Stimulated activated memory B cell treated with anti-CD40 and anti-IgM and Interleukin-4, amounts not matched to agents 10 μg/mL and 1 μg/mL and 100 μg/mL, for 72 hours (primary cell): ENCODE measurements at regions not wholly inside any gene's neighbourhood (a gene's known extent, or its start where the extent isn't known, plus 50 kb on each side); places are given as distances from the start of the nearest gene placed in this dataset.
A peak's percentile ranks its signal among the peaks of the same experiment; 100 is the strongest.
"Not testable (repeated sequence)": the region's sequence is repeated elsewhere in the genome, so short reads cannot be mapped to it uniquely, and the experiment has no call there.

ENCODE experiments used
- ATAC-seq: fragments of 150-1000 bp; cut with Tn5 transposase; 2 replicates; pipeline ENCODE4 v1.10.0; 2021
- H3K27ac Mint-ChIP-seq: one replicate; pipeline ENCODE4 v1.8.0; 2022; ENCODE audit warnings: mild to moderate bottlenecking, mixed read lengths
- H3K27me3 Mint-ChIP-seq: one replicate; pipeline ENCODE4 v1.8.0; 2022; ENCODE audit warnings: mixed read lengths
- H3K36me3 Mint-ChIP-seq: one replicate; pipeline ENCODE4 v1.8.0; 2022; ENCODE audit warnings: mixed read lengths
- H3K4me1 Mint-ChIP-seq: one replicate; pipeline ENCODE4 v1.8.0; 2022; ENCODE audit warnings: mixed read lengths
- H3K4me3 Mint-ChIP-seq: one replicate; pipeline ENCODE4 v1.8.0; 2022; ENCODE audit warnings: mild to moderate bottlenecking, moderate library complexity, mixed read lengths
- H3K9me3 Mint-ChIP-seq: one replicate; pipeline ENCODE4 v1.8.0; 2022; ENCODE audit warnings: mixed read lengths

DNA sequence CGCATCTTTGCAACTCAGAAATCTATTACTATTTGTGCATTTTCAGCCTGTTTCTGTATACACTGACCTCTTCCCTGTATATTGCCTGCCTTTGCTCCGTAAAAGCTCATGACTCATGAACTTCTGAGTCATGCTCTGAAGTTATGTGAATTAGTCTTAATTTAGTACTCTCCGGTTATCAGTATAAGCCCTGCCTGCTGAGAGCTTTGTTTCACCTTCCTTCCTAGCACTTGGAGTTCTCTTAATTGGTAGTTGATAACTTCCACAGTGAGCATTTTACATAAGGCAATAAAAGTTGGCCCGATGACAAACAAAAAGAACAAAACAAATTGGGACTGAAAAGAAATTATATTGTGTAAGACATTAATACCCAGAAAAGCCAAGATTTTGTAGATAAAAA is 231.4 kb downstream of the GJA1 start:
- H3K4me1 Mint-ChIP-seq: no peaks in the 10 kb centered on the region
- H3K27me3 Mint-ChIP-seq: no peaks in the 10 kb centered on the region
- H3K27ac Mint-ChIP-seq: no peak overlapping the region
- ATAC-seq: no peak
- H3K9me3 Mint-ChIP-seq: no peaks in the 10 kb centered on the region
- H3K36me3 Mint-ChIP-seq: no peaks in the 10 kb centered on the region
- no peak overlapping the region for H3K4me3 Mint-ChIP-seq

DNA sequence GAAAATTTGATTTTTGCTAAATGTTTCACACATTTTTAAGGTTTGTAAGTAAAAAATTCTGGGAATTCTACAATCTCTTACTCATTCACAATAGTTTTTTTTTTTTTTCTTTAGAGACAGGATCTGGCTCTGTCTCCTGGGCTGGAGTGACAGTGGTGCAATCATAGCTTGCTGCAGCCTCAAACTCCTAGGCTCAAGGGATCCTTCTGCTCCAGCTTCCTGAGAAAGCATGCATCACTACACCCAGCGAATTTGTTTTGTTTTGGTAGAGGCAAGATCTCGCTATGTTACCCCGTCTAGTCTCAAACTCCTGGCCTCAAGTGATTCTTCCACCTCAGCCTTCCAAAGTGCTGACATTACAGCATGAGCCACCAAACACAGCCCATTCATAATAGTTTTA is 232.8 kb downstream of the GJA1 start:
- Mint-ChIP-seq H3K36me3 (no peaks in the 10 kb centered on the region), H3K27ac (no peak overlapping the region), H3K4me3 (no peak overlapping the region), H3K27me3 (no peaks in the 10 kb centered on the region), H3K9me3 (no peaks in the 10 kb centered on the region), H3K4me1 (no peaks in the 10 kb centered on the region)
- ATAC-seq: no peak

DNA sequence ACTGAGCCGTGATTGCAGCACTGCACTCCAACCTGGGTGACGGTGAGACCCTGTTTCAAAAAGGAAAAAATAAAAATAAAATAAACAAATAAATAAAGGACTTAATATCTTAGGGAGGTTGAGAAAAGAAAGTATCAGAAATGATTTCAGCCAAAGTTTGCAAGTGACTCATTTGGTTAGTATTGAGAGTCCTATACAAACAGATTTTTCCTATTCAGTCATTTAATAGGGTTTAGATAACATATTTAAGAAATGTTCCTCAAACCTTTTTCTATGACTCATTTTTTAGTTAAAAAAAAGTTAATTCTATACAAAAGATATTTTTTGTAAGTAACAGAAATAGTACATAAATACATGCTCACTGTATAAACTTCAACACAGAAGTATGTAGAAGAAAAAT is 235.1 kb downstream of the GJA1 start:
- no peak overlapping the region for H3K27ac Mint-ChIP-seq
- no peaks in the 10 kb centered on the region for H3K4me1 Mint-ChIP-seq
- H3K27me3 Mint-ChIP-seq: no peaks in the 10 kb centered on the region
- H3K4me3 Mint-ChIP-seq: no peak overlapping the region
- no peaks in the 10 kb centered on the region for H3K9me3 Mint-ChIP-seq
- ATAC-seq: no peak
- H3K36me3 Mint-ChIP-seq: no peaks in the 10 kb centered on the region

DNA sequence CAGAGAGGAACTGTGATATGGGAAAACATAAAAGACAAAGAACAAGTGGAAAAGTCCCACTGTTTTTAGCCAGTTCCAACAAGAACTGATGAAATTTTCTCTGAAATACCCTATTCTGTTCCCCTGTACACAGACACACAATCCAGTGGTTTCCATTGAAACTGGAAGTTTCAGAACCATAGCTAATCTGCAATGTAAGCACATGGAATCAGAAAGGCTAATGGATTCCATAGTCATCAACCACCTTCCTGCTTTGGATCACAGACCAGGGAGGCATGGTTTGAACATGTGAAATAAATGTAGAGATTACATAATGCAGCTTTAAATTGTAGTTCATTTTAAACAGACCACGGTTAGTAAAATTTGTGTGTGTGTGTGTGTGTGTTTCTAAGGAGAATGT is 242.1 kb downstream of the GJA1 start:
- no peak for ATAC-seq
- H3K4me3 Mint-ChIP-seq: no peak overlapping the region
- H3K27ac Mint-ChIP-seq: no peak overlapping the region
- no peaks in the 10 kb centered on the region for H3K36me3 Mint-ChIP-seq
- H3K27me3 Mint-ChIP-seq: no peaks in the 10 kb centered on the region
- H3K9me3 Mint-ChIP-seq: peaks cover 6% of the 10 kb centered on the region
- no peaks in the 10 kb centered on the region for H3K4me1 Mint-ChIP-seq

DNA sequence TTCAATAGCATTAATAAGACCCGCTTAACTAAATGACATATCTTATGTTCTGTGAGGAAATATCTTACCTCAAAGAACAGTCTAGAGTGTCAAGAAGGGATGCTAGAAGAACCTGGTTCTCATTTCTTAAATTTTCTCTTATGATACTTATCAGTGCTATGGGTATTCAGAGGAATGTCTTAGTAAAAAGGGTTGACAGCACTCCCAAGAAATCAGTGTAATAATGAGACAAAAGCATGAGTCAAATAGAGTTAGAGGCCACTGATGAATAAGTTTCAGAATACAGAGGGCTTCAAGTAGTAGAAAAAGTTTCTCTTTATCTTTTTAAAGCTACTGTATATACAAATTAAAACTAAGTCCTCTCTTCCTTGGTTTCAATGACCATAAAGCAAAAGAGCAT is 242.8 kb downstream of the GJA1 start:
- no peaks in the 10 kb centered on the region for H3K4me1 Mint-ChIP-seq
- no peak overlapping the region for H3K27ac Mint-ChIP-seq
- H3K9me3 Mint-ChIP-seq: peaks cover 6% of the 10 kb centered on the region
- no peak overlapping the region for H3K4me3 Mint-ChIP-seq
- ATAC-seq: no peak
- no peaks in the 10 kb centered on the region for H3K36me3 Mint-ChIP-seq
- H3K27me3 Mint-ChIP-seq: no peaks in the 10 kb centered on the region

DNA sequence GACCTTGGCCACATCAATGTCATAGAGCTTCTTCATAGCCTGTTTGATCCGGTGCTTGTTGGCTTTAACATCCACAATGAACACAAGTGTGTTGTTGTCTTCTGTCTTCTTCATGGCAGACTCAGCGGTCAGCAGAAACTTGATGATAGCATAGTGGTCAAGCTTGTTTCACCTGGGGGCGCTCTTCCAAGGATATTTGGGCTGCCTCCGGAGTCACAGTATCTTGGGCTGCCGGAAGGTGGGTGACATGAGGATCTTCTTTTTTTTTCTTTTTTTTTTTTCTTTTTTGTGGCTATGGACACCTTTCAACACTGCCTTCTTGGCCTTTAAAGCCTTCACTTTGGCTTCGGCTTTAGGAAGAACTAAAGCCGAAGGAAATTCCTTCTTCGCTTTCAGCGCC is 244.6 kb downstream of the GJA1 start:
- no peaks in the 10 kb centered on the region for H3K36me3 Mint-ChIP-seq
- no peaks in the 10 kb centered on the region for H3K4me1 Mint-ChIP-seq
- no peaks in the 10 kb centered on the region for H3K27me3 Mint-ChIP-seq
- H3K4me3 Mint-ChIP-seq: no peak overlapping the region
- H3K9me3 Mint-ChIP-seq: peaks cover 9% of the 10 kb centered on the region
- no peak overlapping the region for H3K27ac Mint-ChIP-seq
- ATAC-seq: no peak

DNA sequence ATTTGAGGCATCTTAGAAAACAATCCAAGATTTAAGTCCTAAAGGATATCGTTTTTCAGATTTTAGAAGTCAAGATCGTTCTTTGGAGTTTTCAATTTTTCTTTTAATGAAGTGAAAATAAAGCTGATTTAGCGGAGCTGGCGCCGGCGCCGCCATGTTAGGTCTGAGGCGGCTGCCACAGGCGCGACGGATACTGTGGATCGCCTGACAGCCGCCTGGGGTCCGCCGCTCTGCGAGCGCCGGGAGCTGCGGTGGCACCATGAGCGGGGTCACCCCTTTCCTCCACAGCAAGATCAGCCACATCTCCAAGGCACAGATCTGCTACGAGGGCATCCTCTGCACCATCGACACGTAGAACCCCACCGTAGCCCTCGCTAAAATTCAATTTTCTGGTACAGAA is 247.2 kb downstream of the GJA1 start:
- Mint-ChIP-seq H3K4me3 (no peak overlapping the region), H3K9me3 (peaks cover 9% of the 10 kb centered on the region), H3K27me3 (no peaks in the 10 kb centered on the region), H3K27ac (no peak overlapping the region), H3K36me3 (no peaks in the 10 kb centered on the region), H3K4me1 (no peaks in the 10 kb centered on the region)
- no peak for ATAC-seq

DNA sequence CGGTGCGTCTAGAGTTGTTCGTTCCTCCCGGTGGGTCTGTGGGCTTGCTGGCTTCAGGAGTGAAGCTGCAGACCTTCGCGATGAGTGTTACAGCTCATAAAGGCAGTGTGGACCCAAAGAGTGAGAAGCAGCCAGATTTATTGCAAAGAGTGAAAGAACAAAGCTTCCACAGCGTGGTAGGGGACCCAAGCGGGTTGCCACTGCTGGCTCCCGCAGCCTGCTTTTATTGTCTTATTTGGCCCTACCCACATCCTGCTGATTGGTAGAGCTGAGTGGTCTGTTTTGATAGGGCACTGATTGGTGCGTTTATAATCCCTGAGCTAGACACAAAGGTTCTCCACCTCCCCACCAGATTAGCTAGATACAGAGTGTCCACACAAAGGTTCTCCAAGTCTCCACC is 250.4 kb downstream of the GJA1 start:
- not testable (repeated sequence) for H3K27me3 Mint-ChIP-seq, H3K36me3 Mint-ChIP-seq, H3K9me3 Mint-ChIP-seq, ATAC-seq, H3K4me3 Mint-ChIP-seq, H3K4me1 Mint-ChIP-seq, H3K27ac Mint-ChIP-seq

DNA sequence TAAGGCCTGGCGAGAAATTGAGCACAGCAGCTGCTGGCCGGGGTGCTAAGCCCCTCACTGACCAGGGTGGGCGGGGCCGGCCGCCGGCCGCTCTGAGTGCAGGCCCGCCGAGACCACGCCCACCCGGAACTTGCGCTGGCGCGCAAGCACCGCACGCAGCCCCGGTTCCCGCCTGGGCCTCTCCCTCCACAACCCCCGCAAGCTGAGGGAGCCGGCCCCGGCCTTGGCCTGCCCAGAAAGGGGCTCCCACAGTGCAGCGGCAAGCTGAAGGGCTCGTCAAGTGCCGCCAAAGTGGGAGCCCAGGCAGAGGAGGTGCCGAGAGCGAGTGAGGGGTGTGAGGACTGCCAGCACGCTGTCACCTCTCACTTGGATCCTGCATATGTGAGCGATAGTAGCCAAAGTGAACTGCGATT is 251.2 kb downstream of the GJA1 start:
- H3K36me3 Mint-ChIP-seq: no peaks in the 10 kb centered on the region
- H3K9me3 Mint-ChIP-seq: peaks cover 6% of the 10 kb centered on the region
- H3K27me3 Mint-ChIP-seq: no peaks in the 10 kb centered on the region
- ATAC-seq: no peak
- no peak overlapping the region for H3K27ac Mint-ChIP-seq
- no peak overlapping the region for H3K4me3 Mint-ChIP-seq
- no peaks in the 10 kb centered on the region for H3K4me1 Mint-ChIP-seq

DNA sequence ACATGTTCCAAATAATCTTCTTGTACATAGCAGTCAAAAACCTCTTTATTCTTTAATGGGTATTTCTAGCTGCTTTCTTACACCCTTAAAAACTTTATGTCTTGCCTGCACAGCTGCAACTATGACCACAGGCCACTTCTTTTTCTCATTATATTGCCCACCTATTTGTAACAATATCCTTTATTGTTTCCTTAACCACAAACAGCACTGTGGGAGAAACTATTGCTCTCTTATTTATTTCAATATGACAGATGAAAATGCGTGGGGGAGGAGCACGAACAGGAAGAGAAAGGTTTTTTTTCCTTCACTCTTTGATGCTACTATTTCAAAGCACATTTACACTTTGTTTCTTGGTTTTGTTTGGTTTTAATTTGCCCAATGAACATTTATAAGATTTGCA is 253.5 kb downstream of the GJA1 start:
- H3K36me3 Mint-ChIP-seq: no peaks in the 10 kb centered on the region
- no peak overlapping the region for H3K4me3 Mint-ChIP-seq
- H3K27ac Mint-ChIP-seq: no peak overlapping the region
- H3K9me3 Mint-ChIP-seq: peaks cover 2% of the 10 kb centered on the region
- no peaks in the 10 kb centered on the region for H3K4me1 Mint-ChIP-seq
- no peaks in the 10 kb centered on the region for H3K27me3 Mint-ChIP-seq
- no peak for ATAC-seq

DNA sequence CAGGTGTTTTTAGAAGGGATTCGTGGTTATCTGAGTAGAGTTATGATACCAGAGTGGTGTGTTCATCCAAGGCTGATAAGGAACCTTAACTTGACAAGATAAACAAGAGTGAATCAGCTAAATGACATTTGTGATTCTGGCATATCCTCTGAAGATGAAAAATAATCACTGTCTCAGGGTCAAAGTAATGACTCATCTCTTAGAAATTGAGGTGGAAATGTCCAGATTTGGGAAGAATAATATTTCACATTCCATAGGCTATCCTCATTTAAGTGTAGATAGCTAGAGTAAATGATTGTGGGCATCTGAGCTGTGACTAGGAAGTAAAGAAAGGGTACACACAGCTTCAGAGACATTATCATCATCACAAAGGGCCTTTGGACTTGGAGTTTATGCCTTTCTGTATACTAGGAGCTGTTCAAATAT is 255.7 kb downstream of the GJA1 start:
- H3K9me3 Mint-ChIP-seq: peaks cover 2% of the 10 kb centered on the region
- no peaks in the 10 kb centered on the region for H3K4me1 Mint-ChIP-seq
- no peaks in the 10 kb centered on the region for H3K36me3 Mint-ChIP-seq
- H3K4me3 Mint-ChIP-seq: no peak overlapping the region
- H3K27me3 Mint-ChIP-seq: no peaks in the 10 kb centered on the region
- no peak overlapping the region for H3K27ac Mint-ChIP-seq
- no peak for ATAC-seq

DNA sequence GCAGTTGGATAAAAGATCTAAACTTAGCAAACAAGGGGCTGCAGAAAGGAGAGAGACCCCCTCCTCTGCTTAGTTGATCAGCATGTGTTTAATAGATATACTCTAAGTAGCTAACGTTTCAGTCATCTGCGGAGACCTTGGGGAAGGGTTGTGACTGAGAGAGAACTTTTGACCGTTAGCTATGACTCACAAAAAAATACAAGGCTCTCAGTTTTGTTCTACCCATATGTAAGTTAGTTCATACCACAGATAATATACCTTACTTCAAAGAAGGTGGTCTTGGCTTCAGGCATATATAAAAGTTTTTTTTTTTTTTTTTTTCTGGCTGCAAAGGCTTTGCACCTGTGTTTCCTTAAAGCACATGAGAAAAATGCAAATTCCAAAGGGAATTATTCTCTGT is 258.9 kb downstream of the GJA1 start:
- H3K36me3 Mint-ChIP-seq: no peaks in the 10 kb centered on the region

DNA sequence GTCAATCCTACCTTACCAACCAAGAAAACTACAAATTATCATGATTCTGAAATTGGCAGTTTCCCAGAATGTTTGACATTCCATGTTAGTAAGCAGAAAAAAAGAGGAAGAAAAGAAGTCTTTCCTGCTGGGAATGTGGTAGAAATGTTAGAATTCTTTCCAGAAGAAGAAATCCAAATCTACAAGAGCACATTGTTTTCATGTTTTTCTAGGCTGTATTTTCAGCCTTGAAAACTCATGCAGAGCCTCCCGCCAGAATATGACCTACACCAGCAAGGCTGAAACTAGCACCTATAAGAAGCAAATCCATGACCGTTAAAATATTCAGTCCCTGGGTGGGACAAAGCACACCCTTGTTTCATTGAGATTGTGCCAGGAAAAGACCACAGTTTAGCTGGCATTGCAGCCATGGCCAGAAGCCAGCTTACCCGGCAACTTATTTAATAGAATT is 259.4 kb downstream of the GJA1 start:
- ATAC-seq: no peak
- Mint-ChIP-seq H3K4me1 (no peaks in the 10 kb centered on the region), H3K9me3 (peaks cover 2% of the 10 kb centered on the region), H3K27ac (no peak overlapping the region), H3K27me3 (no peaks in the 10 kb centered on the region), H3K4me3 (no peak overlapping the region), H3K36me3 (no peaks in the 10 kb centered on the region)

More for the DNA sequence above, 258.9 kb downstream of the GJA1 start:
- no peak for ATAC-seq
- Mint-ChIP-seq H3K27me3 (no peaks in the 10 kb centered on the region), H3K9me3 (peaks cover 2% of the 10 kb centered on the region), H3K27ac (no peak overlapping the region), H3K4me1 (no peaks in the 10 kb centered on the region), H3K4me3 (no peak overlapping the region)

DNA sequence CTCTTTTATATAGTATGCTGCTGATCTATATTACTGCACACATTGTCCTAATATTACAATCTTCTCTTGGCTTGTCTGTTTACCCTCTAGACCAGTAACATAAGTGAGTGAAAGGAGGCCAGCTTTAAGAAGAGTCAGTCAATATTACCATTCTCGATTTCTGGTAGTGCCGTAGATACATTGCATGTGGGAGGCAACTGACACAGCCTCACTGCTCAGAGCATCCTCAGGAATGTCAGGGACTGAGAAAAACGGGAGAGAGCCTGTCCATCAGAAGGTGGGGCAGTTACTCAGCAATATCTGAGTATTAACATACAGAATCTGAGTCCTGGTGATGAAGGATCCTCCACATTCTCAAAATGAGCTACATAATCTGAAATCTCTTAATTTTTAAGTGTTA is 259.9 kb downstream of the GJA1 start:
- H3K4me3 Mint-ChIP-seq: no peak overlapping the region
- no peaks in the 10 kb centered on the region for H3K36me3 Mint-ChIP-seq
- ATAC-seq: peak; percentile 27
- no peaks in the 10 kb centered on the region for H3K4me1 Mint-ChIP-seq
- H3K9me3 Mint-ChIP-seq: peaks cover 2% of the 10 kb centered on the region
- H3K27me3 Mint-ChIP-seq: no peaks in the 10 kb centered on the region
- H3K27ac Mint-ChIP-seq: no peak overlapping the region

DNA sequence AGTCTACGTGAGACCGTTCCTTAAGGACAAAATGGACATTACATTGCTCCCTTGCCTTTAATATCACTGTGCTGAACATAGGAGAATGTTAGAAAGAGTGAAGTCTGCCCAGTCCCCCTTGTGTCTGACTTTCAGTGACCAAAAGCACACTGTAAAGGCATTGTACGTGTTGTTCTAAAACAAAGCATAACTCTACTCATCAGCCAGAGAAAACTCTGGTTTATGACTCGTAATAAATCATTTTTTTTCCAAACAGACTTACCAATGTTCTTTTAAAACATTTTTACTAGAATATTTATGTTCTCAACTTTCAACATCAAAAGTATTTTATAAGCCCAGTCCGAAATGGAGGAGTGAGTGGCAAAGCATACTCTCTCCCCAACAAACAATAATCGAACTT is 262.5 kb downstream of the GJA1 start:
- peaks cover 2% of the 10 kb centered on the region for H3K9me3 Mint-ChIP-seq
- ATAC-seq: no peak
- no peak overlapping the region for H3K4me3 Mint-ChIP-seq
- H3K4me1 Mint-ChIP-seq: no peaks in the 10 kb centered on the region
- H3K27ac Mint-ChIP-seq: no peak overlapping the region
- no peaks in the 10 kb centered on the region for H3K27me3 Mint-ChIP-seq
- no peaks in the 10 kb centered on the region for H3K36me3 Mint-ChIP-seq

DNA sequence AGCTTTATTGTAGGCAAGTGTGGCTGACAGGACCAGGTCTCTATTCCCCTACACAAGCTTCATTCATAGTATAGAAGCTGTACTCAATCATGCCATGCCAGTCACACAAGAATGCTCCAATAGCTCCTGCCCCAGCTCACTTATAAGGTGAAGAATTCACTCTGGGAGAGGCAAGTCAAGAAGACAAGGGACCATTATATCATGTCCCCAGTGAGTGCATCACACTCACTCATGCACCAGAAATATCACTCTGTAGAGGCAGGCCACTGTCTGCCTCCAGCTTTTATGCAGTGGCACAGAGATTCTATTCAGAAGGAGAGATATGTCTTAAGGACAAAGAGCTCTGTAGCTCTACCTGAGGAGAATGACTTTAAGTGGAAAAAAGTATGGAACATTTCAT is 263.2 kb downstream of the GJA1 start:
- no peak overlapping the region for H3K27ac Mint-ChIP-seq
- H3K9me3 Mint-ChIP-seq: peaks cover 2% of the 10 kb centered on the region
- no peaks in the 10 kb centered on the region for H3K4me1 Mint-ChIP-seq
- H3K36me3 Mint-ChIP-seq: no peaks in the 10 kb centered on the region
- H3K27me3 Mint-ChIP-seq: no peaks in the 10 kb centered on the region
- no peak overlapping the region for H3K4me3 Mint-ChIP-seq
- ATAC-seq: no peak

DNA sequence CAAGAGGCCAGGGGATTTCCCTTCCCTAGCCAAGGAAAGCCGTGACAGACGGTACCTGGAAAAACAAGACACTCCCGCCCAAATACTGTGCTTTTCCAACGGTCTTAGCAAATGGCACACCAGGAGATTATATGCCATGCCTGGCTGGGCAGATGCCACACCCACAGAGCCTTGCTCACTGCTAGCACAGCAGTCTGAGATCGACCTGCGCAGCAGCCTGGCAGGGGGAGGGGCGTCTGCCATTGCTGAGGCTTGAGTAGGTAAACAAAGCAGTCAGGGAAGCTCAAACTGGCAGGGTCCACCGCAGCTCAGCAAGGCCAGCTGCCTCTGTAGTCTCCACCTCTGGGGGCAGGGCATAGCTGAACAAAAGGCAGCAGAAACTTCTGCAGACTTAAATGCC is 267.7 kb downstream of the GJA1 start:
- H3K27me3 Mint-ChIP-seq, H3K4me1 Mint-ChIP-seq, H3K36me3 Mint-ChIP-seq, H3K27ac Mint-ChIP-seq, ATAC-seq, H3K4me3 Mint-ChIP-seq: not testable (repeated sequence)
- H3K9me3 Mint-ChIP-seq: peaks cover 13% of the 10 kb centered on the region
